SK-N-SH treated with all-trans-retinoic acid at 6 μM for 48 hours (cell line): ENCODE measurements at regions not wholly inside any gene's neighbourhood (a gene's known extent, or its start where the extent isn't known, plus 50 kb on each side); places are given as distances from the start of the nearest gene placed in this dataset.

Experiments used
- PPARA ChIP-seq: fragments of 250-450 bp; sonication (Bioruptor Pico); IDR thresholded peaks from 2 replicates; pipeline ENCODE4 v1.5.0; 2020; ENCODE audit warnings: mild to moderate bottlenecking, borderline replicate concordance
- SNAI2 ChIP-seq: fragments of 250-450 bp; sonication (Bioruptor Pico); IDR thresholded peaks from 2 replicates; pipeline ENCODE4 v1.5.0; 2020; ENCODE audit warnings: mild to moderate bottlenecking, moderate library complexity
- ZNF8 ChIP-seq: fragments of 450-650 bp; formaldehyde crosslinking; IDR thresholded peaks from 2 replicates; pipeline ENCODE4 v1.5.0; 2020; ENCODE audit warnings: mild to moderate bottlenecking, moderate library complexity
- TF ChIP-seq, protein P1 (sequence below): fragments of 250-450 bp; sonication (Bioruptor Pico); IDR thresholded peaks from 2 replicates; pipeline ENCODE4 v1.8.0; 2020; ENCODE audit warnings: mild to moderate bottlenecking, moderate library complexity, borderline replicate concordance
- TF ChIP-seq, protein P2 (sequence below): fragments of 250-450 bp; sonication (Bioruptor Pico); IDR thresholded peaks from 2 replicates; pipeline ENCODE4 v1.5.1; 2020; ENCODE audit warnings: low read depth, mild to moderate bottlenecking, moderate library complexity

DNA sequence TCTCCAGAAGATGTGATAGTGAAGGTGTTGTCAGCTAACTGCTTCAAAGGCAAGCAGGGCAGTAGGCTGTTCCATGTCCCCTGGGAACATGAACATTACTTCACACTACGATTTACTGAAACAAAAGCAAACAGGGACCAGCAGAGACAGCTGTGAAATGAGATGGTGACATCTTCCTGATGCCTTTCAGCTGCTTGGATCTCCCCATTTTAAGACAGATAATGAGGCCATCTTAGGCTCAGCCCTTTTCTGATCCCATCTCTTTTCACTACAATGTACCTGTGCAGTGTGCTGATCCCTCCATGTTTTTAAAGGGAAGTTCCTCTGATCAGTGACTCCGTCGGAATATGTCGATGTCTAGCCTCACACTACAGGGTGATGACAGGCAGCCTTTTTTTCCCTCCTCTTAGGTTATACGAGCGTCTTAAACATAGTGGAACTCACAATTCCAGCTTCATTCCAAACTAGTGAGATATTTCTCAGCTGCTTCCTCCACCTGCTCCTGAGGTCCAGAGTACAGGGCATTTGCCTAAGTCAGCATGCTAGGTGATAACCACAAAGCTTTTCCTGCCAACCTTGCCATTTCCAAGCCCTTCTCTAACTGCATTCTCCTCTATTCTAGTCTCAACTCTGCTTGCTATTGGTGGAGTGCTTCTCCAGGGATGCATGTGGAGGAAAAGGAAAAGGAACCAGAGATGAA, 87.6 kb upstream of the EGLN3 start:
- TF ChIP-seq SNAI2 (no peak), ZNF8 (CRISPR knock-in tag) (no peak), PPARA (no peak)
- TF ChIP-seq, protein P1, sequence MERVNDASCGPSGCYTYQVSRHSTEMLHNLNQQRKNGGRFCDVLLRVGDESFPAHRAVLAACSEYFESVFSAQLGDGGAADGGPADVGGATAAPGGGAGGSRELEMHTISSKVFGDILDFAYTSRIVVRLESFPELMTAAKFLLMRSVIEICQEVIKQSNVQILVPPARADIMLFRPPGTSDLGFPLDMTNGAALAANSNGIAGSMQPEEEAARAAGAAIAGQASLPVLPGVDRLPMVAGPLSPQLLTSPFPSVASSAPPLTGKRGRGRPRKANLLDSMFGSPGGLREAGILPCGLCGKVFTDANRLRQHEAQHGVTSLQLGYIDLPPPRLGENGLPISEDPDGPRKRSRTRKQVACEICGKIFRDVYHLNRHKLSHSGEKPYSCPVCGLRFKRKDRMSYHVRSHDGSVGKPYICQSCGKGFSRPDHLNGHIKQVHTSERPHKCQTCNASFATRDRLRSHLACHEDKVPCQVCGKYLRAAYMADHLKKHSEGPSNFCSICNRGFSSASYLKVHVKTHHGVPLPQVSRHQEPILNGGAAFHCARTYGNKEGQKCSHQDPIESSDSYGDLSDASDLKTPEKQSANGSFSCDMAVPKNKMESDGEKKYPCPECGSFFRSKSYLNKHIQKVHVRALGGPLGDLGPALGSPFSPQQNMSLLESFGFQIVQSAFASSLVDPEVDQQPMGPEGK (CRISPR knock-in tag), result no peak
- TF ChIP-seq, protein P2, sequence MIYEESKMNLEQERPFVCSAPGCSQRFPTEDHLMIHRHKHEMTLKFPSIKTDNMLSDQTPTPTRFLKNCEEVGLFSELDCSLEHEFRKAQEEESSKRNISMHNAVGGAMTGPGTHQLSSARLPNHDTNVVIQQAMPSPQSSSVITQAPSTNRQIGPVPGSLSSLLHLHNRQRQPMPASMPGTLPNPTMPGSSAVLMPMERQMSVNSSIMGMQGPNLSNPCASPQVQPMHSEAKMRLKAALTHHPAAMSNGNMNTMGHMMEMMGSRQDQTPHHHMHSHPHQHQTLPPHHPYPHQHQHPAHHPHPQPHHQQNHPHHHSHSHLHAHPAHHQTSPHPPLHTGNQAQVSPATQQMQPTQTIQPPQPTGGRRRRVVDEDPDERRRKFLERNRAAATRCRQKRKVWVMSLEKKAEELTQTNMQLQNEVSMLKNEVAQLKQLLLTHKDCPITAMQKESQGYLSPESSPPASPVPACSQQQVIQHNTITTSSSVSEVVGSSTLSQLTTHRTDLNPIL (CRISPR knock-in tag), result no peak
